Tibial nerve (tissue), 4 donors: ENCODE measurements at regions not wholly inside any gene's neighbourhood (a gene's known extent, or its start where the extent isn't known, plus 50 kb on each side); places are given as distances from the start of the nearest gene placed in this dataset.

Source experiments
- CTCF ChIP-seq, 5 experiments: fragments of 200-600 bp in 3 of 5; fragments of 450-650 bp in 2 of 5; sonication (generic) in 3 of 5; IDR thresholded peaks; one replicate each; pipeline ENCODE4 v1.5.1; 2016 to 2019; ENCODE audit warnings: antibody characterized with exemption in 5 of 5, mild to moderate bottlenecking in 3 of 5, moderate library complexity in 2 of 5
- EP300 ChIP-seq, 2 donors: sonication (generic); formaldehyde crosslinking; IDR thresholded peaks; one replicate each; pipeline ENCODE4 v1.6.1; 2017; ENCODE audit warnings: antibody characterized with exemption in 2 of 2, mild to moderate bottlenecking in 1 of 2

GRCh38 chr9:17013010-17013409 is 121.8 kb upstream of the CNTLN start:
- TF ChIP-seq EP300 (IDR thresholded peaks at IDR 0.05) (no peak), CTCF (IDR thresholded peaks at IDR 0.05) (no peak)
